GM12878 (cell line): ENCODE measurements at regions not wholly inside any gene's neighbourhood (a gene's known extent, or its start where the extent isn't known, plus 50 kb on each side); places are given as distances from the start of the nearest gene placed in this dataset.

ENCODE experiments used
- ATAC-seq: fragments of 200-7000 bp; cut with Tn5 transposase; 3 replicates; pipeline ENCODE4 v1.9.1; 2020; ENCODE audit warnings: mild to moderate bottlenecking, moderate library complexity
- BruUV-seq: library from RNA; stranded (reverse); fragments of 400-500 nt; replicated peaks from 2 replicates; lab custom pipeline; 2021; lab: Mats Ljungman, UMichigan
- CTCF ChIA-PET: fragments of 300-600 bp; sonication (Branson Sonifier 250); formaldehyde crosslinking; extraction: SDS; loops from one replicate; lab custom pipeline; 2021; ENCODE audit warnings: inconsistent platforms; lab: Yijun Ruan, JAX
- POLR2A ChIA-PET: fragments of 350-600 bp; formaldehyde crosslinking; extraction: SDS; loops from one replicate; lab custom pipeline; 2021; ENCODE audit warnings: inconsistent platforms; lab: Charles Lee
- RAD21 ChIA-PET: fragments of 300-600 bp; sonication (Branson Sonifier 250); formaldehyde crosslinking; loops from one replicate; lab custom pipeline; 2023; ENCODE audit warnings: antibody characterized with exemption; ENCODE audit not compliant: unreplicated experiment; lab: Charles Lee
- SMC1A ChIA-PET: fragments of 300-600 bp; sonication (Branson Sonifier 250); formaldehyde crosslinking; loops from one replicate; lab custom pipeline; 2023; ENCODE audit not compliant: unreplicated experiment, uncharacterized antibody; lab: Charles Lee
- DNase-seq: peaks from one replicate; pipeline ENCODE4 v3.0.0-alpha.2; 2011; ENCODE audit warnings: low read depth, low spot score
- FAIRE-seq: peaks from 3 replicates; lab custom pipeline; 2011; peaks lifted over from hg19 to GRCh38; lab: Jason Lieb, UNC
- H2AFZ ChIP-seq: 2 replicates; pipeline ENCODE4 v1.6.0; 2011; ENCODE audit warnings: low read depth, low read length, control low read depth; ENCODE audit not compliant: control insufficient read depth
- H3K27ac ChIP-seq: 2 replicates; pipeline ENCODE4 v1.5.1; 2011; ENCODE audit warnings: control low read depth; ENCODE audit not compliant: control insufficient read depth, insufficient read depth
- H3K27me3 ChIP-seq, 2 experiments: replicated peaks in 1 of 2; 2 replicates each; pipeline versions ENCODE4 v1.6.0 to v1.6.1; 2011; ENCODE audit warnings: low read length in 1 of 2; ENCODE audit not compliant: control insufficient read depth in 2 of 2, insufficient read depth in 2 of 2
- H3K36me3 ChIP-seq, 2 experiments: 2 replicates each; pipeline ENCODE4 v1.5.1; 2011; ENCODE audit warnings: low read length in 1 of 2; ENCODE audit not compliant: control insufficient read depth in 2 of 2, insufficient read depth in 2 of 2
- H3K4me1 ChIP-seq: 2 replicates; pipeline ENCODE4 v1.6.1; 2011; ENCODE audit warnings: mild to moderate bottlenecking, low read length, moderate library complexity, mixed read lengths; ENCODE audit not compliant: control insufficient read depth, insufficient read depth
- H3K4me2 ChIP-seq: 2 replicates; pipeline ENCODE4 v1.6.0; 2011; ENCODE audit warnings: control low read depth; ENCODE audit not compliant: control insufficient read depth, insufficient read depth
- H3K4me3 ChIP-seq: fragments of 200-600 bp; sonication (generic); 2 replicates; pipeline ENCODE4 v1.5.1; 2016
- H3K79me2 ChIP-seq: 2 replicates; pipeline ENCODE4 v1.6.0; 2011; ENCODE audit warnings: low read length; ENCODE audit not compliant: control insufficient read depth, insufficient read depth
- H3K9ac ChIP-seq: 2 replicates; pipeline ENCODE4 v1.8.0; 2011; ENCODE audit warnings: low read length, control low read depth, mixed read lengths; ENCODE audit not compliant: control insufficient read depth, insufficient read depth
- H3K9me3 ChIP-seq: replicated peaks from 3 replicates; pipeline ENCODE4 v1.5.1; 2011; ENCODE audit warnings: mild to moderate bottlenecking, low read length; ENCODE audit not compliant: control insufficient read depth, insufficient read depth
- H4K20me1 ChIP-seq: 2 replicates; pipeline ENCODE4 v1.6.0; 2011; ENCODE audit not compliant: control insufficient read depth, insufficient read depth
- CBX5 ChIP-seq: sonication (generic); IDR thresholded peaks from 2 replicates; pipeline ENCODE4 v1.6.1; 2016; ENCODE audit warnings: low read depth, moderate library complexity, mild to moderate bottlenecking, inconsistent platforms
- JUND ChIP-seq: IDR thresholded peaks from 2 replicates; pipeline ENCODE4 v1.6.1; 2012; ENCODE audit warnings: low read depth, mild to moderate bottlenecking, low read length, improper control_type of control experiment, moderate library complexity
- MYB ChIP-seq: fragments of 150-350 bp; IDR thresholded peaks from 2 replicates; pipeline ENCODE4 v1.6.1; 2014; ENCODE audit warnings: mild to moderate bottlenecking, low read depth, low read length, borderline replicate concordance
- WGBS: methylation state at CpG from one replicate; pipeline ENCODE4 v1.1.6; 2016; ENCODE audit warnings: low lambda C conversion rate; ENCODE audit not compliant: insufficient replicate concordance, insufficient coverage; ENCODE audit errors: missing lambda C conversion rate; 5-methylcytosine and 5-hydroxymethylcytosine counted together
- in situ Hi-C: fragments of 300-500 bp; cut with MboI; formaldehyde crosslinking; loops from 9 replicates; pipeline ENCODE4 v1.14.3; 2018; ENCODE audit warnings: mixed read lengths
- intact Hi-C: fragments of 100-400 bp; cut with micrococcal nuclease; formaldehyde crosslinking; loops from one replicate; pipeline ENCODE4 v1.14.2; 2022; ENCODE audit not compliant: unreplicated experiment
- TF ChIP-seq, protein P1 (sequence below): fragments of 450-650 bp; IDR thresholded peaks from 2 replicates; pipeline ENCODE4 v1.6.1; 2018; ENCODE audit warnings: mild to moderate bottlenecking, low read depth, moderate library complexity; ENCODE audit not compliant: partially characterized antibody
- TF ChIP-seq, protein P2 (sequence below): IDR thresholded peaks from 2 replicates; pipeline ENCODE4 v1.6.1; 2011; ENCODE audit warnings: mild to moderate bottlenecking, low read depth, low read length, moderate library complexity; ENCODE audit not compliant: insufficient replicate concordance
- TF ChIP-seq, protein P3 (sequence below): IDR thresholded peaks from 2 replicates; pipeline ENCODE4 v1.6.1; 2012; ENCODE audit warnings: low read depth, low read length, improper control_type of control experiment
- TF ChIP-seq, protein P4 (sequence below): fragments of 450-650 bp; IDR thresholded peaks from 2 replicates; pipeline ENCODE4 v1.6.1; 2016; ENCODE audit warnings: mild to moderate bottlenecking

DNA sequence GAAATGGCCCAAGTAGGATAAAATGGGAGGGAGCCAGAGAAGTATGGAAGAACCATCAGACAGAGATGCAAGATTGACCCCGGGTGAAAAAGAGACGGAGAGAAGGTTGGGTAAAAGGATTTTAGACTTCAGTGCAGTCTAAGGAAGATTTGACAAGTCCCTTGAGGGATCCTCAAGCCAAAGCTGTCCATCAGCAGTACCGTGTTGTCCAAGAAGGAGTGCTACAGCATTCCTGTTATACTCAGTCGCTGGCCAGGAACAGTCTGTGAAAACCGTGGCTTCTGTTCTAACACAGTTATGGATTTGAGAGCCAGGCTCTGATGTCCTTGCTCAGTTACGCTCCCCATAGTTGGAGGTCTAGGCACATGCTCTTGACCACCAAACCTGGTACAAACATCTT, 383.9 kb upstream of the DAB2 start:
- BruUV-seq = no TSS peak
- intact Hi-C loops = no loop called here

More for the DNA sequence above, 383.9 kb upstream of the DAB2 start:
- ChIA-PET CTCF (no interaction called here), POLR2A (no interaction called here), RAD21 (no interaction called here), SMC1A (no interaction called here)
- H3K9me3 ChIP-seq = no peaks in the 10 kb centered on the region
- H3K27me3 ChIP-seq = no peaks in the 10 kb centered on the region
- no peak for ATAC-seq
- no peak for DNase-seq
- H3K79me2 ChIP-seq = no peaks in the 10 kb centered on the region
- H3K4me3 ChIP-seq = no peak overlapping the region
- WGBS = 32% methylated on average over 6 of the region's 6 CpGs
- no peak overlapping the region for H2AFZ ChIP-seq
- no peak overlapping the region for H3K9ac ChIP-seq
- H3K4me2 ChIP-seq = no peak overlapping the region
- H3K4me1 ChIP-seq = no peaks in the 10 kb centered on the region
- TF ChIP-seq, protein P1, sequence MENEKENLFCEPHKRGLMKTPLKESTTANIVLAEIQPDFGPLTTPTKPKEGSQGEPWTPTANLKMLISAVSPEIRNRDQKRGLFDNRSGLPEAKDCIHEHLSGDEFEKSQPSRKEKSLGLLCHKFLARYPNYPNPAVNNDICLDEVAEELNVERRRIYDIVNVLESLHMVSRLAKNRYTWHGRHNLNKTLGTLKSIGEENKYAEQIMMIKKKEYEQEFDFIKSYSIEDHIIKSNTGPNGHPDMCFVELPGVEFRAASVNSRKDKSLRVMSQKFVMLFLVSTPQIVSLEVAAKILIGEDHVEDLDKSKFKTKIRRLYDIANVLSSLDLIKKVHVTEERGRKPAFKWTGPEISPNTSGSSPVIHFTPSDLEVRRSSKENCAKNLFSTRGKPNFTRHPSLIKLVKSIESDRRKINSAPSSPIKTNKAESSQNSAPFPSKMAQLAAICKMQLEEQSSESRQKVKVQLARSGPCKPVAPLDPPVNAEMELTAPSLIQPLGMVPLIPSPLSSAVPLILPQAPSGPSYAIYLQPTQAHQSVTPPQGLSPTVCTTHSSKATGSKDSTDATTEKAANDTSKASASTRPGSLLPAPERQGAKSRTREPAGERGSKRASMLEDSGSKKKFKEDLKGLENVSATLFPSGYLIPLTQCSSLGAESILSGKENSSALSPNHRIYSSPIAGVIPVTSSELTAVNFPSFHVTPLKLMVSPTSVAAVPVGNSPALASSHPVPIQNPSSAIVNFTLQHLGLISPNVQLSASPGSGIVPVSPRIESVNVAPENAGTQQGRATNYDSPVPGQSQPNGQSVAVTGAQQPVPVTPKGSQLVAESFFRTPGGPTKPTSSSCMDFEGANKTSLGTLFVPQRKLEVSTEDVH = no peak
- TF ChIP-seq, protein P2, sequence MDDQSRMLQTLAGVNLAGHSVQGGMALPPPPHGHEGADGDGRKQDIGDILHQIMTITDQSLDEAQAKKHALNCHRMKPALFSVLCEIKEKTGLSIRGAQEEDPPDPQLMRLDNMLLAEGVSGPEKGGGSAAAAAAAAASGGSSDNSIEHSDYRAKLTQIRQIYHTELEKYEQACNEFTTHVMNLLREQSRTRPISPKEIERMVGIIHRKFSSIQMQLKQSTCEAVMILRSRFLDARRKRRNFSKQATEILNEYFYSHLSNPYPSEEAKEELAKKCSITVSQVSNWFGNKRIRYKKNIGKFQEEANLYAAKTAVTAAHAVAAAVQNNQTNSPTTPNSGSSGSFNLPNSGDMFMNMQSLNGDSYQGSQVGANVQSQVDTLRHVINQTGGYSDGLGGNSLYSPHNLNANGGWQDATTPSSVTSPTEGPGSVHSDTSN = no peak
- TF ChIP-seq MYB (no peak), CBX5 (no peak), JUND (no peak)
- TF ChIP-seq, protein P3, sequence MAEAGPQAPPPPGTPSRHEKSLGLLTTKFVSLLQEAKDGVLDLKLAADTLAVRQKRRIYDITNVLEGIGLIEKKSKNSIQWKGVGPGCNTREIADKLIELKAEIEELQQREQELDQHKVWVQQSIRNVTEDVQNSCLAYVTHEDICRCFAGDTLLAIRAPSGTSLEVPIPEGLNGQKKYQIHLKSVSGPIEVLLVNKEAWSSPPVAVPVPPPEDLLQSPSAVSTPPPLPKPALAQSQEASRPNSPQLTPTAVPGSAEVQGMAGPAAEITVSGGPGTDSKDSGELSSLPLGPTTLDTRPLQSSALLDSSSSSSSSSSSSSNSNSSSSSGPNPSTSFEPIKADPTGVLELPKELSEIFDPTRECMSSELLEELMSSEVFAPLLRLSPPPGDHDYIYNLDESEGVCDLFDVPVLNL = no peak
- TF ChIP-seq, protein P4, sequence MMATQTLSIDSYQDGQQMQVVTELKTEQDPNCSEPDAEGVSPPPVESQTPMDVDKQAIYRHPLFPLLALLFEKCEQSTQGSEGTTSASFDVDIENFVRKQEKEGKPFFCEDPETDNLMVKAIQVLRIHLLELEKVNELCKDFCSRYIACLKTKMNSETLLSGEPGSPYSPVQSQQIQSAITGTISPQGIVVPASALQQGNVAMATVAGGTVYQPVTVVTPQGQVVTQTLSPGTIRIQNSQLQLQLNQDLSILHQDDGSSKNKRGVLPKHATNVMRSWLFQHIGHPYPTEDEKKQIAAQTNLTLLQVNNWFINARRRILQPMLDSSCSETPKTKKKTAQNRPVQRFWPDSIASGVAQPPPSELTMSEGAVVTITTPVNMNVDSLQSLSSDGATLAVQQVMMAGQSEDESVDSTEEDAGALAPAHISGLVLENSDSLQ = no peak
- FAIRE-seq = no peak
- in situ Hi-C loops = no loop called here
- H3K36me3 ChIP-seq = no peaks in the 10 kb centered on the region
- no peak overlapping the region for H3K27ac ChIP-seq
- H4K20me1 ChIP-seq = no peaks in the 10 kb centered on the region
